ENCODE measurements at regions not wholly inside any gene's neighbourhood (a gene's known extent, or its start where the extent isn't known, plus 50 kb on each side); places are given as distances from the start of the nearest gene placed in this dataset.
"Not testable (repeated sequence)": the region's sequence is repeated elsewhere in the genome, so short reads cannot be mapped to it uniquely, and the experiment has no call there.

GRCh38 chr7:152513861-152514770 lies 78.3 kb upstream of the KMT2C start:
- ATAC-seq (ENCODE audit: poor library complexity), result no peak

GRCh38 chr7:152512706-152513105 lies 76.9 kb upstream of the KMT2C start:
- intact Hi-C loops (cut with DNase I), result no loop called here
- DNase-seq (no peak), ATAC-seq (ENCODE audit: poor library complexity) (no peak)

More at GRCh38 chr7:152513861-152514770, 78.3 kb upstream of the KMT2C start:
- DNase-seq, result peak; percentile 16
- intact Hi-C loops (cut with DNase I), result no loop called here

GRCh38 chr7:152511736-152512135 lies 75.9 kb upstream of the KMT2C start:
- DNase-seq, result no peak
- ATAC-seq (ENCODE audit: poor library complexity), result no peak
- intact Hi-C loops (cut with DNase I), result no loop called here

GRCh38 chr7:152508701-152509100 lies 72.9 kb upstream of the KMT2C start:
- DNase-seq (no peak), ATAC-seq (ENCODE audit: poor library complexity) (no peak)
- intact Hi-C loops (cut with DNase I), result no loop called here

GRCh38 chr7:152505606-152506005 lies 69.8 kb upstream of the KMT2C start:
- intact Hi-C loops (cut with DNase I), result no loop called here
- ATAC-seq (ENCODE audit: poor library complexity), result no peak
- DNase-seq, result no peak

- DNase-seq (no peak), ATAC-seq (ENCODE audit: poor library complexity) (no peak)
- intact Hi-C loops (cut with DNase I), result no loop called here
Observed at GRCh38 chr7:152504816-152505215, 69.0 kb upstream of the KMT2C start.

- ATAC-seq (ENCODE audit: poor library complexity) (no peak), DNase-seq (no peak)
- intact Hi-C loops (cut with DNase I), result no loop called here
Observed at GRCh38 chr7:152504367-152504766, 68.6 kb upstream of the KMT2C start.

GRCh38 chr7:152502813-152503790 lies 67.3 kb upstream of the KMT2C start:
- DNase-seq (no peak), ATAC-seq (ENCODE audit: poor library complexity) (no peak)
- intact Hi-C loops (cut with DNase I), result no loop called here

- no peak for ATAC-seq (ENCODE audit: poor library complexity)
- DNase-seq, result no peak
- intact Hi-C loops (cut with DNase I), result no loop called here
Observed at GRCh38 chr7:152501506-152501905, 65.7 kb upstream of the KMT2C start.

GRCh38 chr7:152499969-152500368 lies 64.2 kb upstream of the KMT2C start:
- ATAC-seq (ENCODE audit: poor library complexity); DNase-seq; intact Hi-C loops (cut with DNase I): not testable (repeated sequence)

- DNase-seq, result no peak
- no peak for ATAC-seq (ENCODE audit: poor library complexity)
- intact Hi-C loops (cut with DNase I), result no loop called here
Observed at GRCh38 chr7:152495867-152496266, 60.1 kb upstream of the KMT2C start.

GRCh38 chr7:152492952-152493351 lies 57.1 kb upstream of the KMT2C start:
- no peak for DNase-seq
- no peak for ATAC-seq (ENCODE audit: poor library complexity)
- intact Hi-C loops (cut with DNase I), result no loop called here

GRCh38 chr7:152489044-152489443 lies 53.2 kb upstream of the KMT2C start:
- intact Hi-C loops (cut with DNase I), result no loop called here
- DNase-seq (no peak), ATAC-seq (ENCODE audit: poor library complexity) (no peak)

GRCh38 chr7:152486968-152487367 lies 51.2 kb upstream of the KMT2C start:
- ATAC-seq (ENCODE audit: poor library complexity) (no peak), DNase-seq (no peak)
- intact Hi-C loops (cut with DNase I), result no loop called here

- DNase-seq, result no peak
- intact Hi-C loops (cut with DNase I), result no loop called here
- ATAC-seq (ENCODE audit: poor library complexity), result no peak
Observed at GRCh38 chr7:152485826-152486225, 50.0 kb upstream of the KMT2C start.
